Inferior parietal cortex (tissue), 1 donor: ENCODE measurements at regions not wholly inside any gene's neighbourhood (a gene's known extent, or its start where the extent isn't known, plus 50 kb on each side); places are given as distances from the start of the nearest gene placed in this dataset.

Experiments used
- DNase-seq: peaks from one replicate; pipeline ENCODE4 v3.0.0-alpha.2; 2016; ENCODE audit errors: extremely low spot score

GRCh38 chr5:103428411-103428871, 134.1 kb downstream of the NUDT12 start:
- DNase-seq, result peak; percentile 34

GRCh38 chr5:103427326-103427725, 135.3 kb downstream of the NUDT12 start:
- no peak for DNase-seq

- no peak for DNase-seq
Observed at GRCh38 chr5:103425686-103426454, 136.7 kb downstream of the NUDT12 start.

GRCh38 chr5:103424453-103425205, 138.0 kb downstream of the NUDT12 start:
- DNase-seq, result no peak

GRCh38 chr5:103424026-103424425, 138.6 kb downstream of the NUDT12 start:
- no peak for DNase-seq

GRCh38 chr5:103422756-103423155, 139.8 kb downstream of the NUDT12 start:
- DNase-seq, result no peak

- no peak for DNase-seq
Observed at GRCh38 chr5:103414604-103415003, 148.0 kb downstream of the NUDT12 start.

- no peak for DNase-seq
Observed at GRCh38 chr5:103411711-103412110, 150.9 kb downstream of the NUDT12 start.

GRCh38 chr5:103410172-103410571, 151.6 kb downstream of the MACIR start:
- DNase-seq, result no peak

GRCh38 chr5:103409013-103409670, 150.6 kb downstream of the MACIR start:
- no peak for DNase-seq

GRCh38 chr5:103408408-103408807, 149.8 kb downstream of the MACIR start:
- DNase-seq, result no peak

- no peak for DNase-seq
Observed at GRCh38 chr5:103407402-103407801, 148.8 kb downstream of the MACIR start.

GRCh38 chr5:103404483-103404882, 145.9 kb downstream of the MACIR start:
- DNase-seq, result no peak

GRCh38 chr5:103402851-103403250, 144.3 kb downstream of the MACIR start:
- DNase-seq, result no peak

GRCh38 chr5:103397739-103398581, 139.4 kb downstream of the MACIR start:
- DNase-seq, result no peak

GRCh38 chr5:103394676-103395075, 136.1 kb downstream of the MACIR start:
- no peak for DNase-seq

- no peak for DNase-seq
Observed at GRCh38 chr5:103393101-103393754, 134.7 kb downstream of the MACIR start.

- no peak for DNase-seq
Observed at GRCh38 chr5:103391659-103392058, 133.1 kb downstream of the MACIR start.

GRCh38 chr5:103389846-103390245, 131.3 kb downstream of the MACIR start:
- no peak for DNase-seq

GRCh38 chr5:103389357-103389756, 130.8 kb downstream of the MACIR start:
- no peak for DNase-seq

- no peak for DNase-seq
Observed at GRCh38 chr5:103385722-103386121, 127.2 kb downstream of the MACIR start.
